ENCODE measurements at regions not wholly inside any gene's neighbourhood (a gene's known extent, or its start where the extent isn't known, plus 50 kb on each side); places are given as distances from the start of the nearest gene placed in this dataset.

DNA sequence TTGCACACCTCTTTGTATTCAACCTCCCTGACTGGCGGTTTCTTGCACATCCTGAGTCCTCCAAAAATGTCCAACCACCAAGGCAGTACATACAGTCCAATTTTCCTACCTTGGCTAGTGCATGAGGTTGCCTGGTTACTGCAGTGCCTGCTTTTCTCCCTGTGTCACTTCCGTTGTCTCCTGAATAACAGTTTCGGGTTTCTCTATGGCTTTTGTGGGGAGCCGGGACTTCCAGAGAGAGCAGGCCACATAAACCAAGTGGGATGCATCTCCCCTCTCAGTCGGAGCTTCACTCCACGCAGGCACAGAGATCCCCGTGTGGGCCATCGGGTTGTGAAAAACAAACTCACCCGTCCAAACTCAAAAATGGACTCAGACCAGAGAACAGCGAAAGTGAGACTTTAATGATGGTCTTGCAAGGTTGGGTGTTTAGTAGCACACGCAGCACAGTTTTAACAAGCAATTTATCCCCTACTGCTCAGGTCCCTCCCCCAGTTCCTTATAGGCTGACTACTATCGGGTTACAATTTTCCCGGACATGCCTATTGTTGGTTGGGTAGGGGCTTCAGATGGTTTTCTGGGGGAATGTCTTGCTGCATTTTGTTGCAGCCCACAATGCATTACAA lies 173.1 kb downstream of the POU4F1 start:
- no peak for TF ChIP-seq FOXM1 (IDR thresholded peaks at IDR 0.05; ENCODE audit: borderline replicate concordance, low read depth)
- no peak for TF ChIP-seq TEAD4 (IDR thresholded peaks at IDR 0.05)
- TF ChIP-seq, protein P1, sequence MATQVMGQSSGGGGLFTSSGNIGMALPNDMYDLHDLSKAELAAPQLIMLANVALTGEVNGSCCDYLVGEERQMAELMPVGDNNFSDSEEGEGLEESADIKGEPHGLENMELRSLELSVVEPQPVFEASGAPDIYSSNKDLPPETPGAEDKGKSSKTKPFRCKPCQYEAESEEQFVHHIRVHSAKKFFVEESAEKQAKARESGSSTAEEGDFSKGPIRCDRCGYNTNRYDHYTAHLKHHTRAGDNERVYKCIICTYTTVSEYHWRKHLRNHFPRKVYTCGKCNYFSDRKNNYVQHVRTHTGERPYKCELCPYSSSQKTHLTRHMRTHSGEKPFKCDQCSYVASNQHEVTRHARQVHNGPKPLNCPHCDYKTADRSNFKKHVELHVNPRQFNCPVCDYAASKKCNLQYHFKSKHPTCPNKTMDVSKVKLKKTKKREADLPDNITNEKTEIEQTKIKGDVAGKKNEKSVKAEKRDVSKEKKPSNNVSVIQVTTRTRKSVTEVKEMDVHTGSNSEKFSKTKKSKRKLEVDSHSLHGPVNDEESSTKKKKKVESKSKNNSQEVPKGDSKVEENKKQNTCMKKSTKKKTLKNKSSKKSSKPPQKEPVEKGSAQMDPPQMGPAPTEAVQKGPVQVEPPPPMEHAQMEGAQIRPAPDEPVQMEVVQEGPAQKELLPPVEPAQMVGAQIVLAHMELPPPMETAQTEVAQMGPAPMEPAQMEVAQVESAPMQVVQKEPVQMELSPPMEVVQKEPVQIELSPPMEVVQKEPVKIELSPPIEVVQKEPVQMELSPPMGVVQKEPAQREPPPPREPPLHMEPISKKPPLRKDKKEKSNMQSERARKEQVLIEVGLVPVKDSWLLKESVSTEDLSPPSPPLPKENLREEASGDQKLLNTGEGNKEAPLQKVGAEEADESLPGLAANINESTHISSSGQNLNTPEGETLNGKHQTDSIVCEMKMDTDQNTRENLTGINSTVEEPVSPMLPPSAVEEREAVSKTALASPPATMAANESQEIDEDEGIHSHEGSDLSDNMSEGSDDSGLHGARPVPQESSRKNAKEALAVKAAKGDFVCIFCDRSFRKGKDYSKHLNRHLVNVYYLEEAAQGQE (IDR thresholded peaks at IDR 0.05; ENCODE audit: low read depth), result no peak
- TF ChIP-seq NFIC (IDR thresholded peaks at IDR 0.05), result no peak
- TF ChIP-seq, protein P2, sequence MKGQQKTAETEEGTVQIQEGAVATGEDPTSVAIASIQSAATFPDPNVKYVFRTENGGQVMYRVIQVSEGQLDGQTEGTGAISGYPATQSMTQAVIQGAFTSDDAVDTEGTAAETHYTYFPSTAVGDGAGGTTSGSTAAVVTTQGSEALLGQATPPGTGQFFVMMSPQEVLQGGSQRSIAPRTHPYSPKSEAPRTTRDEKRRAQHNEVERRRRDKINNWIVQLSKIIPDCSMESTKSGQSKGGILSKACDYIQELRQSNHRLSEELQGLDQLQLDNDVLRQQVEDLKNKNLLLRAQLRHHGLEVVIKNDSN (IDR thresholded peaks at IDR 0.05), result no peak
- no peak for TF ChIP-seq TCF12 (IDR thresholded peaks at IDR 0.05; ENCODE audit: low read depth)
- TF ChIP-seq CEBPB (IDR thresholded peaks at IDR 0.05), result no peak
- TF ChIP-seq EGR1 (IDR thresholded peaks at IDR 0.05), result no peak
- no peak for TF ChIP-seq YY1 (IDR thresholded peaks at IDR 0.05; ENCODE audit: low read depth)
- TF ChIP-seq, protein P3, sequence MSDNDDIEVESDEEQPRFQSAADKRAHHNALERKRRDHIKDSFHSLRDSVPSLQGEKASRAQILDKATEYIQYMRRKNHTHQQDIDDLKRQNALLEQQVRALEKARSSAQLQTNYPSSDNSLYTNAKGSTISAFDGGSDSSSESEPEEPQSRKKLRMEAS (IDR thresholded peaks at IDR 0.05), result no peak
- TF ChIP-seq CREB1 (IDR thresholded peaks at IDR 0.05; ENCODE audit: low read depth), result no peak
- no peak for TF ChIP-seq RAD21 (IDR thresholded peaks at IDR 0.05; ENCODE audit: low read depth)
- TF ChIP-seq EP300 (IDR thresholded peaks at IDR 0.05; ENCODE audit: borderline replicate concordance), result no peak
- no peak for TF ChIP-seq ZBTB7A (IDR thresholded peaks at IDR 0.05; ENCODE audit: low read depth)

DNA sequence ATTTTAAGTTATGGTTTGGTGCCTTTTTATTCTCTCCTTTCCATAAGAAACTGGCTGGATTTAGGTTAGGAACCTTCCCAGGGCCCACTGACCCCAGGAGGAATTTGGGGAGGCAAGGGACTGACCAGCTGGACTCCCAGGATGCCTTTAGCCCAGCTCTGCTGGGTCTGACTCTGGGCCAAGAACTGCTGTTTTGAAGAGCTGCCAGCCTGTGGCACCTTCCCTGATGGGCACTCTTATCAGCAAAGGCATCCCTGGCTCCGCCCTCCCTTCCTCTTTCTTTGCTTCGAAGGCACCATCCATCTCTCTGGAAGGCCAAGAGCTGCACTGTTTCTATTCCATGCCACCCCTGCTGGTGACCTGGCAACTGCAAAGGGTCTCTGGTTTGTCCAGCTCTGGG lies 174.7 kb downstream of the POU4F1 start:
- TF ChIP-seq TAF1 (IDR thresholded peaks at IDR 0.05; ENCODE audit: low read depth), result no peak
- TF ChIP-seq TEAD4 (IDR thresholded peaks at IDR 0.05), result no peak
- TF ChIP-seq, protein P2 (IDR thresholded peaks at IDR 0.05), result no peak
- no peak for TF ChIP-seq FOXM1 (IDR thresholded peaks at IDR 0.05; ENCODE audit: borderline replicate concordance, low read depth)
- TF ChIP-seq TCF12 (IDR thresholded peaks at IDR 0.05; ENCODE audit: low read depth), result no peak
- TF ChIP-seq EGR1 (IDR thresholded peaks at IDR 0.05), result no peak
- no peak for TF ChIP-seq CREB1 (IDR thresholded peaks at IDR 0.05; ENCODE audit: low read depth)
- no peak for TF ChIP-seq NFIC (IDR thresholded peaks at IDR 0.05)
- no peak for TF ChIP-seq EP300 (IDR thresholded peaks at IDR 0.05; ENCODE audit: borderline replicate concordance)
- TF ChIP-seq ZBTB7A (IDR thresholded peaks at IDR 0.05; ENCODE audit: low read depth), result no peak
- no peak for TF ChIP-seq YY1 (IDR thresholded peaks at IDR 0.05; ENCODE audit: low read depth)
- no peak for TF ChIP-seq CEBPB (IDR thresholded peaks at IDR 0.05)

DNA sequence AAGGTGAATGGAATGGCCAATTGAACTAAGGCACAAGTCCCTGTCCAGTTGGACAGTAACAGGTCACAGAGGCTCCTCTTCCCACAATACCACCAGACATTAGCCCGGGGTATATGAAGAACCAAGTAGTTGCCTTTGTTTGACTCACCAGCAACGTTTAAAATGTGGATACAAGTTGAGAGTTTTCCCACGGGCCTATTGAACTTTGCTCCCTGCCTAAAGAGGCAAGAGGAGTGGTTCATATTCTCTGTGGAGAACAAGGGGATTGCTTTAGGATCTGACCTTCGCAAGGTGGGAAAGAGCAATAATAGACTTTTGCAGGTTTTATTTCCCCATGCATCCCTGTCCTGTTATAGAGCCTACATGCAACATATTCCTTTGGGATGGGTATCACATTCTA lies 177.2 kb downstream of the POU4F1 start:
- TF ChIP-seq EP300 (IDR thresholded peaks at IDR 0.05; ENCODE audit: borderline replicate concordance) (no peak), CEBPB (IDR thresholded peaks at IDR 0.05) (no peak), TCF12 (IDR thresholded peaks at IDR 0.05; ENCODE audit: low read depth) (no peak), TEAD4 (IDR thresholded peaks at IDR 0.05) (no peak), FOXM1 (IDR thresholded peaks at IDR 0.05; ENCODE audit: borderline replicate concordance, low read depth) (no peak), ZBTB7A (IDR thresholded peaks at IDR 0.05; ENCODE audit: low read depth) (no peak), RAD21 (IDR thresholded peaks at IDR 0.05; ENCODE audit: low read depth) (no peak), CREB1 (IDR thresholded peaks at IDR 0.05; ENCODE audit: low read depth) (no peak), TAF1 (IDR thresholded peaks at IDR 0.05; ENCODE audit: low read depth) (no peak), YY1 (IDR thresholded peaks at IDR 0.05; ENCODE audit: low read depth) (no peak), EGR1 (IDR thresholded peaks at IDR 0.05) (no peak), NFIC (IDR thresholded peaks at IDR 0.05) (no peak)
- TF ChIP-seq, protein P1 (IDR thresholded peaks at IDR 0.05; ENCODE audit: low read depth), result no peak
- TF ChIP-seq, protein P3 (IDR thresholded peaks at IDR 0.05), result no peak
- TF ChIP-seq, protein P2 (IDR thresholded peaks at IDR 0.05), result no peak

DNA sequence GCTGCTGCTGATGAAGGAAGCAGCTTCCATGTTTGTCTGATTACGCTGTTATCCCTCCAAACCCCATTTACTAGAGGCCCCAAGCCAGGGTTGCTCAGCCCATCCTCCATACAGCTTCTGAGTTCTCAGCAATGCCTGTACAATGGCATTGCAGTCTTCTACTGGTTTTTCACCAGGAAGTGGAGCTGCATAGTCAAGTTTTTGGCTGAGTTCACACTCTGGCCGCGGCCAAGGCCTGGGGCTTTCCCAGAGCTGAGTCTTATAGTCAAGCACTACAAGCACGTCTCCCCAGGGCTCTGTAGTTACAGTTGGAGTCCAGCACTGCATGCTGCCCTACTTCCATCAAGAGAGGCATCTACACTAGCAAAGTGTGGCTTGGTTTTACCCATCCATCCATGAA lies 182.5 kb downstream of the POU4F1 start:
- TF ChIP-seq RAD21 (IDR thresholded peaks at IDR 0.05; ENCODE audit: low read depth) (no peak), NFIC (IDR thresholded peaks at IDR 0.05) (no peak), FOXM1 (IDR thresholded peaks at IDR 0.05; ENCODE audit: borderline replicate concordance, low read depth) (no peak), ZBTB7A (IDR thresholded peaks at IDR 0.05; ENCODE audit: low read depth) (no peak), TEAD4 (IDR thresholded peaks at IDR 0.05) (no peak), TAF1 (IDR thresholded peaks at IDR 0.05; ENCODE audit: low read depth) (no peak), EP300 (IDR thresholded peaks at IDR 0.05; ENCODE audit: borderline replicate concordance) (no peak), CREB1 (IDR thresholded peaks at IDR 0.05; ENCODE audit: low read depth) (no peak), EGR1 (IDR thresholded peaks at IDR 0.05) (no peak)
- TF ChIP-seq, protein P2 (IDR thresholded peaks at IDR 0.05), result no peak
- TF ChIP-seq, protein P3 (IDR thresholded peaks at IDR 0.05), result no peak
